ENCODE measurements at regions not wholly inside any gene's neighbourhood (a gene's known extent, or its start where the extent isn't known, plus 50 kb on each side); places are given as distances from the start of the nearest gene placed in this dataset.

DNA sequence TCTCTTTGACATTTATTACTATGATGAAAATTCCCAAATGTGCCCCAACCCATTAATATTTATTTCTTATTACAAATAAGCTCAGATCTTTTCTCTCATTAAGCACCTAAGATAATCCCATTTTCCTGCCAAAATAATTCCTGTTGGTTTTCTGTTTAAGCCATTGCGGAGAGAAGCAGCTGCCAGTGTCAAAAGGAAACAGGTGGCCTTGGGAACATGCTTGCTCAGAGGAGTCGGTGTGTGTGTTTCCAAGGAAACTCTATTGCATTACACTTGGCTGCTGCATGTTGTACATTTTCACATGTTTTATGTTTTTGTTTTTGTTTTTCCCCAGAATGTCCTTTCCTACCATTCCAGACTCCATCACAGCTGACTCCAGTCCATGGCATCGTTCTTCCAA is 56.4 kb downstream of the CD24 start:
- no peak for DNase-seq (ENCODE audit: low spot score)
- TF ChIP-seq, protein P1, sequence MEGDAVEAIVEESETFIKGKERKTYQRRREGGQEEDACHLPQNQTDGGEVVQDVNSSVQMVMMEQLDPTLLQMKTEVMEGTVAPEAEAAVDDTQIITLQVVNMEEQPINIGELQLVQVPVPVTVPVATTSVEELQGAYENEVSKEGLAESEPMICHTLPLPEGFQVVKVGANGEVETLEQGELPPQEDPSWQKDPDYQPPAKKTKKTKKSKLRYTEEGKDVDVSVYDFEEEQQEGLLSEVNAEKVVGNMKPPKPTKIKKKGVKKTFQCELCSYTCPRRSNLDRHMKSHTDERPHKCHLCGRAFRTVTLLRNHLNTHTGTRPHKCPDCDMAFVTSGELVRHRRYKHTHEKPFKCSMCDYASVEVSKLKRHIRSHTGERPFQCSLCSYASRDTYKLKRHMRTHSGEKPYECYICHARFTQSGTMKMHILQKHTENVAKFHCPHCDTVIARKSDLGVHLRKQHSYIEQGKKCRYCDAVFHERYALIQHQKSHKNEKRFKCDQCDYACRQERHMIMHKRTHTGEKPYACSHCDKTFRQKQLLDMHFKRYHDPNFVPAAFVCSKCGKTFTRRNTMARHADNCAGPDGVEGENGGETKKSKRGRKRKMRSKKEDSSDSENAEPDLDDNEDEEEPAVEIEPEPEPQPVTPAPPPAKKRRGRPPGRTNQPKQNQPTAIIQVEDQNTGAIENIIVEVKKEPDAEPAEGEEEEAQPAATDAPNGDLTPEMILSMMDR (IDR thresholded peaks at IDR 0.05) = no peak
- TF ChIP-seq POLR2A (IDR thresholded peaks at IDR 0.05) (no peak), POLR2AphosphoS5 (IDR thresholded peaks at IDR 0.05) (no peak)
- WGBS = 54% methylated on average over 3 of the region's 3 CpGs
- Histone ChIP-seq H3K27me3 (replicated peaks; ENCODE audit: insufficient read depth) (no peaks in the 10 kb centered on the region), H3K36me3 (no peaks in the 10 kb centered on the region), H3K4me3 (no peak overlapping the region), H3K4me1 (replicated peaks) (no peaks in the 10 kb centered on the region), H3K27ac (no peak overlapping the region), H3K9me3 (no peaks in the 10 kb centered on the region)
- intact Hi-C loops (cut with DNase I) = no loop called here

DNA sequence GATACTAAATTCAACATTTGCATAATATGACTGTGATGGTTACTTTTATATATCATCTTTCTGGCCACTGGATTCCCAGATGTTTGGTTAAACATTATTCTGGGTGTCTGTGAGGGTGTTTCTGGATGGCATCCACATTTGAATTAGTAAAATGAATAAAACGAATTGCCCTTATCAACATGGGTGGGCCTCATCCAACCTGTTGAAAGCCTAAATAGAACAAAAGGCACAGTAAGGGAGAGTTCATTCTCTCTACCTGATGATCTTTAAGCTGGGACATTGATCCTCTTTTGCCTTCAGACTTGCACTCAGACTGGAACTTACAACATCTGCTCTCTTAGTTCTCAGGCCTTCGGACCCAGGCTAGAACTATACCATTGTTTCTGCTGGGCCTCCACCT is 57.6 kb downstream of the CD24 start:
- no peak overlapping the region for H3K27ac ChIP-seq
- WGBS = 89% methylated on average over 2 of the region's 2 CpGs
- H3K27me3 ChIP-seq (replicated peaks; ENCODE audit: insufficient read depth) = no peaks in the 10 kb centered on the region
- intact Hi-C loops (cut with DNase I) = no loop called here
- H3K36me3 ChIP-seq = no peaks in the 10 kb centered on the region
- TF ChIP-seq POLR2AphosphoS5 (IDR thresholded peaks at IDR 0.05) = no peak
- H3K9me3 ChIP-seq = no peaks in the 10 kb centered on the region
- peaks cover 8% of the 10 kb centered on the region for H3K4me1 ChIP-seq (replicated peaks)
- DNase-seq (ENCODE audit: low spot score) = no peak
- no peak overlapping the region for H3K4me3 ChIP-seq

DNA sequence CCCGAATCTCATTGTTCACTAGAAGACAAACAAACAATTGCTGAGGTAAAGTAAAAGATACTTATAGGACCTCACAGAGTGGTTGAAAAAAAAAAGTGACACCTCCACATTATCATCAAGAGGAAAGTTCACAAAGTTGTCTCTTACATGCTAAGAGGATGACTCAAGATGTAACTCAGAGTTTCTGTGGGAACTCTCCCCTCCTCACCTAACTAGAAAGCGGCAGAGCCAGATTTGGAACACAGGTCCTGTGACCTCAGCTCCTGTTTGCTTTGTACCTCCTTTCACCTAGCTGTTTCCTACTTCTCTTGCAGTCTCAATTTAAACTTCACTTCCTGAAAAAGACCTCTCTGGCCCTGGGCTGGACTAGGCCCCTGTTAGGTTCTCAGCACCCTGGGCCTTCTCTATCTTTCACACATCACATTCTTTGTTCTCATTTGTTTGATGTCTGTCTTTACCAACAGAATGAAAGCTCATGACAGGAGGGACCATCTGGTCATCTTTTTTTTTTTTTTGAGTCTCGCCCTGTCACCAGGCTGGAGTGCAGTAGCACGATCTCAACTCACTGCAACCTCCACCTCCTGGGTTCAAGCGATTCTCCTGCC is 60.8 kb downstream of the CD24 start:
- Histone ChIP-seq H3K27me3 (replicated peaks; ENCODE audit: insufficient read depth) (no peaks in the 10 kb centered on the region), H3K36me3 (no peaks in the 10 kb centered on the region), H3K4me3 (no peak overlapping the region), H3K4me1 (replicated peaks) (peaks cover 8% of the 10 kb centered on the region), H3K9me3 (no peaks in the 10 kb centered on the region), H3K27ac (peak overlapping the region; percentile 83 to 88)
- no peak for DNase-seq (ENCODE audit: low spot score)
- TF ChIP-seq POLR2A (IDR thresholded peaks at IDR 0.05) (no peak), POLR2AphosphoS5 (IDR thresholded peaks at IDR 0.05) (no peak)
- TF ChIP-seq, protein P1 (IDR thresholded peaks at IDR 0.05) = no peak
- intact Hi-C loops (cut with DNase I) = no loop called here
- WGBS = 70% methylated on average over 5 of the region's 5 CpGs

DNA sequence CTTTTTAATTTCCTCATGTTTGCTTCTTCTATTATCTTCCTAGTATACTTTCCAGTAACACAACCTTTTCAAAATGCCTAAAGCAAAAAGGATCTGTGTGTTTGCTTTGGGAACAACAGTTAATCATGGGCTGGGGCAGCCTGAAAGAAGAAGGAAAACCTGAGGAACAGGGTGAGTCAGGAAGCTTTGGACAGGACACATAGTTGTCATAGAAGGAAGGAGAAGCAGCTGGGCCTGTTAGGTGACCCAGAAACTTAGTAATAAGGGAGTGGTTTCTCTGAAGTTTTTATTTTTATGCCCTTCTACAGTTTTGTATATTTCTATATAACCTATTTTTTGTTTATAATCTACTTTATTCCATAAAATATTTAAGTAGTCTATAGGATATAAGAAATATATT is 61.4 kb downstream of the CD24 start:
- peak; percentile 90 for DNase-seq (ENCODE audit: low spot score)
- TF ChIP-seq, protein P1 (IDR thresholded peaks at IDR 0.05) = no peak
- peak; percentile 89 for TF ChIP-seq POLR2AphosphoS5 (IDR thresholded peaks at IDR 0.05)

DNA sequence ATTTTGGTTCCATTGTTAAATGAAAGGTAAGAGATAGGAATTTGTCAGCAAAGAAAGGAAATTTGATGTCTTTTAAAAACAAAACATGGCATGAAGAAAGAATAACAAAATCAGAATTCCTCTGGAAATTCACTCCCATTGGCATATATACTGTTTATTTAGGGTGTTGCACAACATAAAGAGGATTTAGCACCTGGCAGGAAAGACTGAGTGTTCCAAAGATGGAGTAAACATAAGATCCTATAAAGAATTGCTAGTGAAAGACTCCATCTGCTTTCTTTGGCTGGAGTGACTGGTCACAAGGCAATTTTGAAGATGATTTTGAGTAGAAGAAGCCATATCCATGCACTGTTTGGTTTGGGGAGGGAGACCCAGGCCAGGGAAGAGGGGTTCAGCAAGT is 62.4 kb downstream of the CD24 start:
- Histone ChIP-seq H3K9me3 (no peaks in the 10 kb centered on the region), H3K4me3 (no peak overlapping the region), H3K27me3 (replicated peaks; ENCODE audit: insufficient read depth) (no peaks in the 10 kb centered on the region), H3K4me1 (replicated peaks) (peaks cover 8% of the 10 kb centered on the region), H3K36me3 (no peaks in the 10 kb centered on the region), H3K27ac (peak overlapping the region; percentile 83 to 88)
- intact Hi-C loops (cut with DNase I) = no loop called here
- TF ChIP-seq POLR2AphosphoS5 (IDR thresholded peaks at IDR 0.05) = peak; percentile 36
- no peak for TF ChIP-seq POLR2A (IDR thresholded peaks at IDR 0.05)
- DNase-seq (ENCODE audit: low spot score) = no peak

More for the DNA sequence above, 61.4 kb downstream of the CD24 start:
- H3K4me1 ChIP-seq (replicated peaks) = peaks cover 8% of the 10 kb centered on the region
- no peaks in the 10 kb centered on the region for H3K9me3 ChIP-seq
- H3K36me3 ChIP-seq = no peaks in the 10 kb centered on the region
- H3K4me3 ChIP-seq = no peak overlapping the region
- H3K27ac ChIP-seq = peak overlapping the region; percentile 83 to 88
- intact Hi-C loops (cut with DNase I) = no loop called here
- no peaks in the 10 kb centered on the region for H3K27me3 ChIP-seq (replicated peaks; ENCODE audit: insufficient read depth)

Measured in prostate gland (tissue), 2 donors.